CD4-positive, alpha-beta T cell treated with Interleukin-17A for 4 hours (primary cell): ENCODE measurements at regions not wholly inside any gene's neighbourhood (a gene's known extent, or its start where the extent isn't known, plus 50 kb on each side); places are given as distances from the start of the nearest gene placed in this dataset.

Experiments
- DNase-seq: peaks from one replicate; pipeline ENCODE4 v3.0.0-alpha.2; 2020; ENCODE audit warnings: mixed read lengths

DNA sequence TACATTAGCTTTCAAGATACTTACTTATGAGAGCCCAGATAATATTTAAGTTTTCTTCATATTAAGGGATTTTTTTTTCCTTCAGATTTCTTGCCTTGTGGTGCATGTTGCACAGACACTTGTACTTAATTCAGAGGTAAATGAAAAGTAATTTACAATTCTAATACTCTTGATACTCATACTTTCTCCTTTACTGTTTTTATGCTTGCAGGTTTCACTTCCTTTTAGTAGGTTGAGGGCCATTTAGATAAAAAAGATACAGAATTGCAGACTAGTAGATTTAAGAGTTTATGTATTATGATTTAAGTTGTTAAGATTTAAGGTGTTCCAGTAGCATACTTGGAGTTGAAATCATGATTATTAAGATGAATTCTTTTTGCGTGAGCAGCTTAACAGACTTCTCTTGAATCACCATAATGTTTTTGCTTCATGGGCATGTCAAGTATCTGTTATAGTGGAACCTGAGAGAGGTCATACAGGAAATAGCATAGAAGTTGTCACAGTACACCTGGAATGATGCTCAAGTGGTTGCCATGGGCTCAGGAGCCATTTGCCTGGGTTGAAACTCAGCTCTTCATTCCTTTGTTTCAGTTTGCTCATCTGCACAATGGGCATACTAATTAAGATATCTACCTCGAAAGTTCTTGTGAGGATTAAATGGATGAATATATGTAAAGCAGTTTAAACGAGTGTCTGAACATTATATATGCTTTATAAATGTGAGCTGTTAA, 174.8 kb upstream of the PRPS1L1 start:
- DNase-seq, result no peak

DNA sequence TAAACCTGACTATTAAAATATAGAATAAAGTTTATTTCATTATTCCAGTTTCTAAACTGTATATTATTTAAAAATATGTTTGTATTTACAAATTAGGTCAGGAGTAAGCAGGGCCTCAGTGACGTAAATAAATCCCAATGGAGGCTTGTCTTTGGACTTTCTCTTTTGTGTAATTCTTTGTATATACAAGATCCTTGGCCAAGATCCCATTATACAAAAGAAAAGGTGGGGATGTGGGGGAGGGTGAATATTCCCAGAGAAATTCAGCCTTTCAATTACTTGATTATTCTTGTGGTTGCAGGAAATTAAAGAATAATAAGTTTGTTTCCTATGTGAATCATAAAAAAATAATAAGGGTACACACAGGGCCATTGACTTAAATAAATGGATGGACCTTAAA, 178.7 kb upstream of the PRPS1L1 start:
- no peak for DNase-seq

DNA sequence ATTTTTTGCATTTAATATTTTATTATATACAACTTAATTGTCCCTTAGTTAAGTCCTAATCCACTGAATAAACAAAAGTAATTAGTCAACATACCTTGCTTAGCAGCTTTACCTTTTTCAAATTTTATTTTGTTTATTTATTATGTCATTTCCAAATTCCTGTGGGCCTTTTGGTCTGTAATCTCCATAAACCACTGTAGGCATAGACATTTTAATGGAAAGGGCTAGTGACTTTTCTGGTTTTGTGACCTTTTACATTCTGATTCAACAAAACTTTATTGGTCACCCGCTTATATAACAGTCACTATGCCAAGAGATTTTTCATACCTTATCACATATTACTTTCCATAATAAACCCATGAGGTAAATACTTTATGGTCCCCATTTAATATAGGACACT, 181.3 kb upstream of the PRPS1L1 start:
- no peak for DNase-seq

DNA sequence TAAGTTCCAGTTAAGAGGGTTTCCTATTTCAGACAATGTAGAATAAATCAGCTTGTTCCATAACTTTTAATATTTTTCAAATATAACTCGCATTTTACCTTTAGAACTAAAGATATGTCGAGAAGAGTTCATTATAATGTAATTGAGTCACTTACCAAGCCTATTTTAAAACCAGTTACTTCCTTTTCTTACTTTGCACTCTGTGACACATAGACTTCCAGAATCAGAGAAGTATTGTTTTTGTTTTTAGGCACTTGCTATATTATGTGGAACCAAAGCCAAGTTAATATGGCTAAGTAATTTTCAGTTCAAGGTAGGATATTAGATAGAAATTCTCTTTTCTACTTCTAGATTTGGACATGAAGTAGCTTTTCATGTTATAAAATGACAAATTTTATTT, 182.7 kb upstream of the PRPS1L1 start:
- no peak for DNase-seq

DNA sequence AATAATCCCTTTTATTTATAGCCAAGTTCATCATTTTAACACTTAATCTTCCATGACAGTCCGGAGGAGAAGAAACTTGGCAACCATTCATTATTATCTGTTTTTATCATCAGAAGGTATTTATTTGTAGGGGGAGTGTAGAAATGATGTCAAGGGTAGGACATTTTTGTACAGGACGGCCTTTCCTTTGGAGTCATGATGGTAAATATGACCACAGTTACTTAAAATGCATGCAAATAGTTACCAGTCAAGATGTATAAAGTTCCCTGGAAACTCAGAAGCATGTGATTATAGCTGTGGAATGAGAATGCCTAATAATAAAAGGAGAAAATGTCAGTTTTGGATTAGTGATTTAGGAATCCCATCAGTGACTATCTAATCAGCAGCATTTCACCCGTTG, 183.1 kb upstream of the PRPS1L1 start:
- no peak for DNase-seq

DNA sequence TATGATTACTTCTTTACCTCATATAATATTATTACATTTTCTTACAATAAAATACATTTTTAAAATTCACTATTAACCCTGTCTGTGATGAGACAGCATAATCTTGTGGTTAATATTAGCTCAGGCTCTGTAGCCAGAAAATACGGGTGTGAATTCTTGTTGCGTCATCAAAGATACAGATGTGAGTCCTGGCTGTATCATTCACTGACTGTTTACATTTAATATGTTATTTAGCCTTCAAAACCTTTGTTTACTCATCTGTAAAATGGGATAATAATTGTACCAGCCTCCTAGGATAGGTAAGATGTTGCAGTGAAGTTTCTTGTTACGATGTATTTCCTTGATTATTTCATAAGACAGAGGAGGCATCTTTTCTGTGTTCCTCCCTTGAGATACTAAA, 184.7 kb upstream of the PRPS1L1 start:
- DNase-seq, result no peak

DNA sequence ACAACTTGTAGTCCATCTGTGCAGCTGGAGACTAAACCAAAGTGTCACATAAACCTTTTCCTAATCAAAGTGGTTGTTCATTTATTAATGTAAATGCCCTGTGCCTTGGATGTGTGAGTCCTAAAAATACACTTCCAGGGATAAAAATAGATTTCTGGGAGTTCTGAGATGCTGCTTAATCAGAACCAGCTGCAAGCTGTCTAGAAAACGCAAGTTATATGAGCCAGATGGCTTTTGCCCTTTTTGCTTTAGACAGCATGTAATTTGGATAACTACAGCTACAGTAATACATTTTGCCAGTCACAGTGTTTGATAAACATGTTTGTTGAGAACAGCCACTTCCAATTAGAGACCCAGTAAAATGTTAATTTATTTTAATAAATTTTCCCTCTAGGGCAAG, 185.1 kb upstream of the PRPS1L1 start:
- DNase-seq, result no peak

DNA sequence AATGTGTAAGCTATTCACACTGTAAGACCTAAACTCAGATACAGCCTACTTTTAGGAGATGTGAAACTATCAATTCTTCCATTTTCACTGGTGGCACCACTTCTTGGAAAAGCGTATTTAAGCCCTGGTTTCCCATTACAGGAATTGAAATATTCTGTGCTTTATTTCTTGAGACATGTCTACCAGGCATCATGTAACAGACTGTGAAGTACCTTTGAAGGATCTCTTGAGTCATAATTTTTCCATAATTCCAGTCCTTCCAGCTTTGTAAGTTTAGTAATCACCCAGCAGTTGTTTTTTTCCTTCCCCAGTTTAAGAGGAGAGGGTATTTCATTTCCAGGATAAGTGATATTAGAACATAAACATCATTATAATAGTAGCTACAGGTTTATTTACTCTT, 186.0 kb upstream of the PRPS1L1 start:
- DNase-seq, result no peak

DNA sequence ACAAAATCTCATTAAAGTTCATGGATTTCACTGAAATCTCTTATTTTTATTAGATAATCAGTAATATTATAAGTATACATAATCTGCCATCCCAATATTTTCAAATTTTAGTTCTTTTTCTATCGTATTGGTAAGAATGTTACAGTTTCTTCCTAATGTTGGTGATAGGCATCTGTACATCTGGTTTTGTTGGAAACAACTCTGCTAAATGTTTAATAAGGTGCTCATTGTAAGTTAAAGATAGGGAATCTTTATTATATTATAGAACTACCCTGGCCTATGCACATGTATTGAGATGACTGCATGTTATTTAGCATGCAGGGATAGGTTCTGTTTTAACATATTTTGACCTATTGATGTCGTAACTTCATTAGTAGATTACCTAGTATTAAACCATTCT, 188.6 kb upstream of the PRPS1L1 start:
- DNase-seq, result no peak

DNA sequence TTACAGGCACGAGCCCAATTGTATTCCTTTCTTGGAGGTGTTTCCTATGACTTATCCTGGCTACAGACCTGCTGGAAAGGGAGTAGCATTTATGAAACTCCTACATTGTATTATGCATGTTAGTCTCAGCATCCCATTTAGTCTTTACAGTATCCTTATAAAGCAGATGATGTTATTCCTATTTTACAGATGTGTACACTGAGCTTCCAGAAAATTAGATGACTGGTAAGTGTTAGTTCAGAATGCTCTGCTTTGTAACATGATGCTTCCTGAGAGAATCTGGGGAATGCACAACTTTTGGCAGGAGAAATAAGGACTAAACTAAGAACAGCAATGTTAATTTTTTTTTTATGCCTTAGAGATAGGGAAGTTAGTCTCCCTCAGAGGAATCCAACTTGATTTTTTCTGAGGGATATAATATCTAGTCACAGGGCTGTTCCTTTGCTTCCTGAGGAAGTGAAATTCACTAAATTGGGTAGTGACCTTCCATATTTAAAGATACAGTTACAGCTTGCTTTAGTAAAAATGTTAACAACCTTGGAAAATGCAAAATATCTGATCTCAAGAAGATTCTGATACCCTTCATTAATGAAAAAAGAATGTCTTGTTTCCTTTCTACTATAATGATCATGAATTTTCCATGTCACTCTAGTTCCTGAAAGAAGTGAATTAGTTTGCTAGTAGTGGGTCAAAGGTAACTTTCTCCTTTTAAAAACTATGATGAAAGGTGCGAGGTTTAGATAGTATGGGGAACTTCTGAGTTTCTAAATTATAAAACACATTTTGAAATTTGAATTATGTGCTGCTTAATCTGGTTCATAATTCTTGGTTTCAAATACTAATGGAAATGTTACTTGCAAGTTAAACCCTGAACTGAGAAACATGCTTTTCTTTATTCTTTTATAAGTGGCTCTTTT, 194.0 kb upstream of the PRPS1L1 start:
- no peak for DNase-seq

DNA sequence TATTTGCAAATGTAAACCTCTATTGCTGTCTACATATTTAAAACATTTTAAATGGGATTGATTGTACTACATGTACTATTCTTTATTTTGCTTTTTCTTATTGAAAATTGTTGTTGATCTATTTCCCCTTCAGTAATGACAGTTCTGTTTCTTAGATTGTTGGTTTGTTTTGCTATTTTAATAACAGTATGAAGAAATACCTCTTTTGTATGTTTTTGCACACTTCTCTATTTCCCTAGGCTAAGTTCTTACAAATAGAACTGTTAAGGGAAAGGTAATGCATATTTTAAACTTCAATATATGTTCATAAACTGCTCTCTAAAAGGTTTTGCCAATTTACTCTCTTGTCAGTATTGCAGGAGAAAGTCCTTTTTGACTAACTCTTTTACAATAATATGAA, 195.0 kb upstream of the PRPS1L1 start:
- DNase-seq, result no peak

DNA sequence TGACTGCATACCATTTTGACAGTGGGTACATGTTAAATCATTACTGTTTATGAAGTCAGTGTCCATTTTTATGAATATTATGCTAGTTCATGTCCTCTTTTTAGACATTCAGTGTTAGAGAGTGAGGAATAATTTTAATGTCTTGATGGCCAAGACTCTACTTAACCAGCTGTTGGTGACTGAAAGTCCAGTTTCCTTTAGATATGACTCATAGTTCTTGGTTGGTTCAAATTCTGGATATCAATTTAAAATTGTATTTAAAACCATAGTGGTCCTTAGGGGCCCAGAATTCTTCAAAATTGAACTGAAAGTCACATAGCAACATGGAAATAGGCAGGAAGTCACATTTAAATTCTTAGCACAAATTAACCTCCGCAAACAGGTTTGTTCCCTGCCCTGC, 196.5 kb upstream of the PRPS1L1 start:
- DNase-seq, result no peak

DNA sequence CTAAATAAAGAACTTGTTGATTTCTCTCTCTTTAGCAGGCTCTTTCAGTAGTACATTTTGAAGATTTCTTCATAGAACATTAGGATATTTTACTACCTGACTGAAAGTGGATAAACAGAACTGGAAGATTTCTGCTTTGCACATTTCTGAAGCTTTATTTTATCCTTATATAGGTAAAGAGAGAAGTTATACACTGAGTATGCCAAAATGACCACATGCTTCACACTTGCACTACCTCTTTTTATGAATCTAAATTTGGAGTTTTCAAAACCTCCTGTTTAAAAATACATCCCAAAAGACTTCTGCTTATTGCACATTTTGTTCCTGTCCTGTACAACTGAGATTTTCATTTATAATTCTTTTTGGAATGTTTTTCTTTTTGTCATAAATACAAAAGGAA, 197.4 kb upstream of the PRPS1L1 start:
- no peak for DNase-seq

DNA sequence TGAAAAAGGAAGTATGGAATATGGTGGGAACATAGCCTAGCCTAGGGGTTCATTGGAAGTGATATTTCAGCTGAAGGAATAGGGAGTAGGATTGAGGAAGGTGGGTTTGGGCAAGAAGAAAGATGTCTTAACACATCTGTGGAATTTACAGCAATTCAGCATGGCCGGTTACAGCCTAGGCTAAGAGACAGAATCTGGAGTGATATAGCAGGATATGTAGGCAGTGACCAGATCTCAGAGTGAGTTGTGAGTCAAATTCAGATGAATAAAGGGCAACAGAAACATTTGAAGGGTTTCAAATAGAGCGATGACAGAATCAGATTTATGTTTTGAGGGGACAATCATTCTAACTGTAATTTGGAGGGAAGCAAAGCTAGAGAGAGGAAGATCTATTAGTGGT, 199.0 kb upstream of the PRPS1L1 start:
- no peak for DNase-seq

DNA sequence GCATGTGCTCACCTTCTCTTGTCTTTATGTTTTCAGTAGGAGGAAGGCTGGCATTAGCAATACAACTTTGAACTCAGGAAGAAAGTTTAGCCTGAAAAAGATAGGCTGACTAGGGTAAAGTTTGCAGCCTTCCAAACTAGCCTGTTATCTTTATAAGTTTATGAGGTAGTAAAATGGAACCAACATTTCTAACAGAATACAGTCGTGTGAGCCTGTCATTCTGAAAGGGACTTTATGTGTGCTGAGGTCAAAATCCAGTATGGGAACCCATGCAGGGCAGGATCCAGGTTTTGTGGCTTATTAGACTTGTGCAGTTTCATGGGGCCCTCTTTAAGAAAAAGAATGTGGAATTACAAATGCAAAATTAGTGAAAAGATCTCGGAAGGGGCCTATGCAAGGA, 201.0 kb upstream of the PRPS1L1 start:
- no peak for DNase-seq

DNA sequence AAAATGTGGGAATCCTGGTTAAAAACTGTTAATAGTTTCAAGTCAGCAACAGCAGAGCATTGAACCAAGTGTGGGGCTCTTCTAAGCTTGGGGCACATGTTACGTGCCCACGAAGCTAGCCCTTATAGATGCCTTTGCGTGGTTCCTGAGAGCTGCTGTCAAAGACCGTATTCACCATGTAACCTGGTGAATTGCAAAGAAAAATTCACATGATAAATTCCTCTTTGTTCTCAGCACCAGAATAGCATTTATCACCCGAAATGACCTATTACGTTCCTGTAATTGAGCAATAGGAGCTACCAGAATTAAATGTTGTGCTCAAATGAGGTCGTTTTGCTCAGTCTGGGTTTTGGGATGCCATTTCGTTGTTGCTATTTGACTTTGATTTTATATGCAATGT, 202.6 kb upstream of the PRPS1L1 start:
- no peak for DNase-seq

DNA sequence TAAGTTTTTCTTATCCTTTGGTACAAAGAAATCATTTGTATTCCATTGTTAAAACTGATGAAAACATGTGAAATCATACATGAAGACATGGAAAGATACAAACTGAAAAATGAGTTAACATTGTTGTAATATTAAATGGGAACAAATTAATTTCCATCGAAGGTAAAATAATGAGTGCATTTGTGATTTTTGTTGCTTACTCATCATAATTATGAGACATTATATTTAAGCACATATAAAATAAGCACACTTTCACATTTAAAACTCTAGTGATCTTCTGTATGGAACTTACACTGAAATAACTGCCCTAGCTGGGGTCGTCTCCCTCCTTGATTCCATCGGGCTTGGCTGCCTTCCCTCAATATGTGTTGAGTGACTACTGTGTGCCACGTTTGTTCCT, 204.2 kb upstream of the PRPS1L1 start:
- DNase-seq, result no peak

DNA sequence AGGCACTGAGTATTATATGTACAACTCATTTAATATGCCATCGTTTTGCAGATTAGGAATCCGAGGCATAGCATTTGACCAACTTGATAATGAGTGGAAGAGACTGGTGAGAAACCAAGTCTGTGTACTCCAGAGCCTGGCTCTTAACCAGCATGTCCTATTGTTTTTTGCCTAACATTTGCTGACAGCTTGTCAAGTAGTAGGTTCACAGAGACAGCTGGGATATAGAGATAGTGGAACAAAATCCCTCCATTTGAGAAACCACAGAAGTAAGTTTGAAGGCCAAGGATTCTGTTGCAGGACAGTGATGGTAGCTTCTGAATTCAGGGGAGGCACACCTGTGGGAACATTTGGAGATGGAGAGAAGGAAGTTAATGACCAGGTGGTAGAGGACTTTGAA, 206.9 kb upstream of the PRPS1L1 start:
- DNase-seq, result no peak

DNA sequence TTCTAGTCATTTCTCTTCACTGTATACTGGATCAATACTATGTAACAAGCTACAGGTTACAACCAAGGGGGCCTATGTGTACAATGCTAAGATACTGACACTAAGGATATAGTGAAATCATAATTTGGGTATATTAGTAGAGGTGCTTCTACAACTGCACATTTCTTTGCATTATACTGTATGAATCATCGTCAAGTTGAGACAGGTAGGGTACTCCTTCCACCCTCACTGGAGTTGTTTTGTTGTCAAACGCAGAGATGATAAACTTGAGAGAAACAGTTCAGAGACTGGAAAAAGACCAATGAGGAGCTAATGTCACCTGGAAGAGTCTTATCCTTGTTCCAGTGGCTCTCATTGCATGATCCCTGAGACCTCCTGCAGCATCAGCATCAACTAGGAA, 208.2 kb upstream of the PRPS1L1 start:
- no peak for DNase-seq

DNA sequence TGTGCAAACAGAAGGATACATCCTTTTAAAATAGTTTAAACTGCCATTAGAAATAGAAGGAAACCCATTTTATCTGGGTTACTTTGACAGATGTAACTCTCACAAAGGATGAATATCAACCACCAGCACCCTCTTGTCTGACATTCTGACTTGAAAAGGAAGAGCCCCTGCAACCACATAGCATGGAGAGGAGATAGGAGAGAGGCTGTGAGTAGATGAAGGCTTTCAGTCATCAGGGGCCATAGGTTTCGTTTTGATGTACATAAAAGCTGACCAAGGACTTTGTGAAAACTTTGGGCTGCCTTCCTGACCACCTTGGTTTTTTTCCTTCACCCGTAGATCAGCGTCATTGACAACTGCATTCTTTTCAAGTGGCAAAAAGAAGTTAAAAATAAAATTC, 211.6 kb upstream of the PRPS1L1 start:
- no peak for DNase-seq

DNA sequence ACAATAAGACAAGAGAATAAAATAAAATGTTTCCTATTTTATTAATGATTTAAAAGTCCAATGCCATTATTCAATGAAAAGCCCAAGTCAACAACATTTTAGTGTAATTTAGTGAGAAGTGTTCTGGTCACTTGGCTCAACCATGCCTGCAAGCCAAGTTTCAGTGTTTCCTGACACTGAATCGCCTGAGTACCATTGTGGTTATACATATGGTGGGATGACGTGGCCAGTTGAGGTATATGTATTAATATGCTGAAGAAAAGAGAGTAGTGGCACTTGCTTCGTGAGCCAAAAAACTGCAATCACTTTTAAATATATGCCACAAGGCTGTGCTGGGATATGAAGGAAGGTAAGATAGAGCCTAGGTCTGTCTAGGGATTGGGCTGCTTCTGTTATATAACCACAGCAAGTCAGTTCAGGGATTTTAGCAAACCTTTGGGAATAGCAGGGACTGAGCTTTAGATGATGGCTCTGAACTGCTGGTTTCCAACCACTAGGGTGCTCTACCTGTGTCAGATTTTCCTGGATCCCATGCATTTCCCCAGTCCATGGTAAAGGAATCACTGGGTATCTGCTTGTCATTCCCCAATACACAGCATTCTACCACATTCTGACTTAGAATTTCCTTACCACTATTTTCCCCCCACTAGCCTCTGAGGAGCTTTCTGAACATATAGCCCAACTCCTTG, 214.0 kb upstream of the PRPS1L1 start:
- DNase-seq, result no peak

DNA sequence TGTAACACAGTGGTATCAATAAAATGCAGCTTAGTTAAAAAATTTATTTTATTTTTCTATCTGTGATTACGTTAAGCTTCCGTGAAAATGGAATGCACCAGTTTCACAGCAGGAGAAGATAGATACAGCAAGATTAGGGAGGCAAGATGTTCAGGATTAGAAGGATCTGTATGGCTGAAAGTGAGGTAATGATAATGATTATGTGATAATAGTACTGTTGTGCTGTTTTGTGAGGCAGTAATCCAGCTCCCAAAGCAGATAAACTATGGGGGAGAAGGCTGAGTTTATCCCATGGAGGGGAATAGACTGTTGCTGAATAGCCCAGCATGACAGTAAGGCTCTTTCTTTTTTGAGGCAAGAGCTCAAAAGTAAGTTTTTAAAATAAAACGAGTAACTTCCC, 216.1 kb upstream of the PRPS1L1 start:
- DNase-seq, result no peak

DNA sequence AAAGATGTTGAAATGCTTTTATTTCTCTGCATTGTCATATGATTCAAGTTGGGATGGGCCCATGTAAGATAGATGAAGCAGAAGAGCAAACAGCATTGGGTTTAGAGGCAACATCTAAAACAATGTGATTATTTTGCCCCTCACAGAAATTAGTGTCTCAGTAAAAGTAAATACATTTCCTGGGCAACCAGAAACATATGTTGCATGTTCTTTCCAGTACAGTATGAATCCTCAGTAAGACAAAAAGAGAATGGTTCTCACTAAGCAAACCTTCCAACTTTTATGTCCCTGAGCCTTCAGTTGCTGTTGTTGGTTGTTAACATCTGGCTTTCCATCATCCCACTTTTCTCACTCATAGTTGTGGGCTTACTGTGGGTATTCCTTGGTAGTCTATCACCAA, 222.5 kb upstream of the PRPS1L1 start:
- no peak for DNase-seq

DNA sequence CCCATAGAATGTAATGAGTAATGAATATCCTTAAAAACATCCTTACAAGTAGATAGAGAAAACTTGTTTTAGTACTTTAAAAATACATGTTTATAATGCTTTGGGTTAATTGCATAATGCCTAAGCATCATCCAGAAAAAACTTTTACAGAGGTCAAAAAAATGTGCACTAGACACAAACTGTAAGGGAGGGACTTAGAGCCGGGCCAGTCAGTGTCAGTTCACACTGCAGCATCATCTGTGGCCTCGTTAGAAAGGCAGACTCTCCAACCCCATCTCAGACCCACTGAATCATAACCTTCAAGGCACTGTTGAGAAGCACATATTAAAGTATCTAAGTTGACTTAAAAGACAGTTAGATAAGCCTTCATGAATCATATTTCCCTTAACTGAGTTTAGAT, 230.1 kb upstream of the PRPS1L1 start:
- DNase-seq, result no peak
